Lower leg skin (tissue), 4 donors: ENCODE measurements at regions not wholly inside any gene's neighbourhood (a gene's known extent, or its start where the extent isn't known, plus 50 kb on each side); places are given as distances from the start of the nearest gene placed in this dataset.

Experiments used
- DNase-seq, 2 donors: peaks; one replicate each; pipeline ENCODE4 v3.0.0-alpha.2; 2019; ENCODE audit warnings: low spot score in 2 of 2
- H3K4me3 ChIP-seq: fragments of 200-600 bp; sonication (generic); 2 replicates; pipeline ENCODE4 v1.5.1; 2017; ENCODE audit warnings: mild to moderate bottlenecking, low read depth; ENCODE audit not compliant: poor library complexity, severe bottlenecking
- CTCF ChIP-seq, 3 donors: fragments of 450-650 bp; IDR thresholded peaks; one replicate each; pipeline ENCODE4 v1.5.1; 2016; ENCODE audit warnings: antibody characterized with exemption in 3 of 3, mild to moderate bottlenecking in 3 of 3, moderate library complexity in 2 of 3
- POLR2A ChIP-seq, 2 donors: fragments of 450-650 bp; IDR thresholded peaks; one replicate each; pipeline ENCODE4 v1.6.1; 2016 to 2017; ENCODE audit warnings: antibody characterized with exemption in 2 of 2, mild to moderate bottlenecking in 1 of 2, moderate library complexity in 1 of 2
- WGBS, 2 donors: methylation state at CpG; one replicate each; pipeline ENCODE4 v1.1.5; 2018; 5-methylcytosine and 5-hydroxymethylcytosine counted together
- intact Hi-C: fragments of 100-400 bp; cut with DNase I; formaldehyde crosslinking; loops from one replicate; pipeline ENCODE4 v1.15.0; 2023; ENCODE audit warnings: low total_unique reads

GRCh38 chr2:7950035-7950612, 731.7 kb upstream of the ID2 start:
- TF ChIP-seq CTCF (IDR thresholded peaks at IDR 0.05) (no peak), POLR2A (IDR thresholded peaks at IDR 0.05) (no peak)
- no peak for DNase-seq
- 62 to 66% methylated on average over 13 of the region's 13 CpGs for WGBS, 2 donors
- intact Hi-C loops, result no loop called here
- H3K4me3 ChIP-seq, result no peak overlapping the region

GRCh38 chr2:7951001-7951400, 730.9 kb upstream of the ID2 start:
- no peak overlapping the region for H3K4me3 ChIP-seq
- intact Hi-C loops, result no loop called here
- TF ChIP-seq POLR2A (IDR thresholded peaks at IDR 0.05) (no peak), CTCF (IDR thresholded peaks at IDR 0.05) (no peak)
- no peak for DNase-seq
- 90 to 100% methylated on average over 1 to 5 of the region's 5 CpGs for WGBS, 2 donors

GRCh38 chr2:7951490-7951889, 730.4 kb upstream of the ID2 start:
- no peak for DNase-seq
- no peak overlapping the region for H3K4me3 ChIP-seq
- intact Hi-C loops, result no loop called here
- TF ChIP-seq POLR2A (IDR thresholded peaks at IDR 0.05) (no peak), CTCF (IDR thresholded peaks at IDR 0.05) (no peak)
- 95 to 100% methylated on average over 1 of the region's 1 CpG for WGBS, 2 donors

- no peak overlapping the region for H3K4me3 ChIP-seq
- 83 to 85% methylated on average over 15 of the region's 15 CpGs for WGBS, 2 donors
- TF ChIP-seq POLR2A (IDR thresholded peaks at IDR 0.05) (no peak), CTCF (IDR thresholded peaks at IDR 0.05) (no peak)
- DNase-seq, result no peak
- intact Hi-C loops, result no loop called here
These were observed 729.7 kb upstream of the ID2 start for GRCh38 chr2:7952046-7952745.

GRCh38 chr2:7953195-7953594, 728.7 kb upstream of the ID2 start:
- intact Hi-C loops, result no loop called here

More at GRCh38 chr2:7953195-7953594, 728.7 kb upstream of the ID2 start:
- no peak overlapping the region for H3K4me3 ChIP-seq
- TF ChIP-seq CTCF (IDR thresholded peaks at IDR 0.05), result no peak
- TF ChIP-seq POLR2A (IDR thresholded peaks at IDR 0.05), result no peak
- DNase-seq, result no peak
- WGBS, 2 donors, result 69 to 73% methylated on average over 3 to 6 of the region's 6 CpGs
